HEK293T (cell line): ENCODE measurements at regions not wholly inside any gene's neighbourhood (a gene's known extent, or its start where the extent isn't known, plus 50 kb on each side); places are given as distances from the start of the nearest gene placed in this dataset.

Source experiments
- ARNT ChIP-seq: fragments of 450-650 bp; IDR thresholded peaks from 2 replicates; pipeline ENCODE4 v1.6.1; 2017; ENCODE audit warnings: mild to moderate bottlenecking
- CTBP1 ChIP-seq: fragments of 450-650 bp; IDR thresholded peaks from 2 replicates; pipeline ENCODE4 v1.6.1; 2016; ENCODE audit warnings: borderline replicate concordance
- FOXA1 ChIP-seq: fragments of 450-650 bp; IDR thresholded peaks from 2 replicates; pipeline ENCODE4 v1.6.1; 2016; ENCODE audit warnings: mild to moderate bottlenecking
- FOXK2 ChIP-seq: fragments of 450-650 bp; IDR thresholded peaks from 2 replicates; pipeline ENCODE4 v1.6.1; 2016; ENCODE audit warnings: mild to moderate bottlenecking
- FOXM1 ChIP-seq: fragments of 450-650 bp; IDR thresholded peaks from 2 replicates; pipeline ENCODE4 v1.6.1; 2017; ENCODE audit warnings: mild to moderate bottlenecking, borderline replicate concordance
- HDGF ChIP-seq: fragments of 450-650 bp; IDR thresholded peaks from 2 replicates; pipeline ENCODE4 v1.6.1; 2017; ENCODE audit warnings: antibody characterized with exemption, borderline replicate concordance
- NFRKB ChIP-seq: fragments of 450-650 bp; IDR thresholded peaks from 2 replicates; pipeline ENCODE4 v1.6.1; 2016; ENCODE audit warnings: mild to moderate bottlenecking, moderate library complexity
- PKNOX1 ChIP-seq: fragments of 450-650 bp; IDR thresholded peaks from 2 replicates; pipeline ENCODE4 v1.6.1; 2016
- SP1 ChIP-seq: fragments of 450-650 bp; IDR thresholded peaks from 2 replicates; pipeline ENCODE4 v1.6.1; 2017
- SUZ12 ChIP-seq: fragments of 450-650 bp; IDR thresholded peaks from 2 replicates; pipeline ENCODE4 v1.6.1; 2016; ENCODE audit warnings: mild to moderate bottlenecking
- TARDBP ChIP-seq: fragments of 450-650 bp; IDR thresholded peaks from 2 replicates; pipeline ENCODE4 v1.6.1; 2016
- ZNF384 ChIP-seq: fragments of 450-650 bp; IDR thresholded peaks from 2 replicates; pipeline ENCODE4 v1.6.1; 2016

- no peak for TF ChIP-seq PKNOX1
- no peak for TF ChIP-seq ARNT
- TF ChIP-seq FOXA1 = no peak
- TF ChIP-seq HDGF = no peak
- no peak for TF ChIP-seq CTBP1
- TF ChIP-seq SUZ12 = no peak
- TF ChIP-seq FOXM1 = no peak
- TF ChIP-seq FOXK2 = no peak
- TF ChIP-seq NFRKB = no peak
- no peak for TF ChIP-seq TARDBP
- TF ChIP-seq SP1 = no peak
- no peak for TF ChIP-seq ZNF384
These were observed 174.3 kb downstream of the RBM43 start for GRCh38 chr2:151087377-151087776.
